ENCODE measurements at regions not wholly inside any gene's neighbourhood (a gene's known extent, or its start where the extent isn't known, plus 50 kb on each side); places are given as distances from the start of the nearest gene placed in this dataset.

DNA sequence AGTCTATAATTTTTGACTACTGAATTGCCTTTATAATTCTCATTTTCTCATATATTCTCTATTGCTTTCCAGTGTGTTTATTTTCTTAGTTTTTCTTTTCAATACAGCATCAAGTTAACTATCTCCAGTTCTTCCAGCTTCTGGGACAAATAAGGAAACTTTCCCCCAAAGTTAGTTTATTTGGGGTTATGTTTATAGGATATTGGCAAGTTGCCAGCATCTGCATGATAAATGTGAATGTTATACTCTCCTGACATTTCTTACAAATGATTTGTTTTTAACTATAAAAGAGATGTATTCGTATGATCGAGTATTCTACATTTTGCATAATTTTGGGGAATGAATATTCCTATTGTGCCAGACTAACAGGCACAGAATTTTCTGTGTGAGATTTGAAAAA lies 140.6 kb upstream of the KCNJ3 start:
- TF ChIP-seq, protein P1, sequence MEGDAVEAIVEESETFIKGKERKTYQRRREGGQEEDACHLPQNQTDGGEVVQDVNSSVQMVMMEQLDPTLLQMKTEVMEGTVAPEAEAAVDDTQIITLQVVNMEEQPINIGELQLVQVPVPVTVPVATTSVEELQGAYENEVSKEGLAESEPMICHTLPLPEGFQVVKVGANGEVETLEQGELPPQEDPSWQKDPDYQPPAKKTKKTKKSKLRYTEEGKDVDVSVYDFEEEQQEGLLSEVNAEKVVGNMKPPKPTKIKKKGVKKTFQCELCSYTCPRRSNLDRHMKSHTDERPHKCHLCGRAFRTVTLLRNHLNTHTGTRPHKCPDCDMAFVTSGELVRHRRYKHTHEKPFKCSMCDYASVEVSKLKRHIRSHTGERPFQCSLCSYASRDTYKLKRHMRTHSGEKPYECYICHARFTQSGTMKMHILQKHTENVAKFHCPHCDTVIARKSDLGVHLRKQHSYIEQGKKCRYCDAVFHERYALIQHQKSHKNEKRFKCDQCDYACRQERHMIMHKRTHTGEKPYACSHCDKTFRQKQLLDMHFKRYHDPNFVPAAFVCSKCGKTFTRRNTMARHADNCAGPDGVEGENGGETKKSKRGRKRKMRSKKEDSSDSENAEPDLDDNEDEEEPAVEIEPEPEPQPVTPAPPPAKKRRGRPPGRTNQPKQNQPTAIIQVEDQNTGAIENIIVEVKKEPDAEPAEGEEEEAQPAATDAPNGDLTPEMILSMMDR (IDR thresholded peaks at IDR 0.05; ENCODE audit: low read depth, low read length, poor library complexity, severe bottlenecking), result no peak
- TF ChIP-seq EZH2phosphoT487 (IDR thresholded peaks at IDR 0.05; ENCODE audit: borderline replicate concordance, low read length), result no peak
- Histone ChIP-seq H3K27ac (ENCODE audit: low read depth, low read length) (no peak overlapping the region), H3K4me3 (ENCODE audit: low read length) (no peak overlapping the region), H3K9me3 (ENCODE audit: control insufficient read depth, insufficient read depth, low read length) (no peaks in the 10 kb centered on the region), H3K4me2 (ENCODE audit: low read length) (no peak overlapping the region), H3K79me2 (ENCODE audit: control insufficient read depth, low read length) (no peaks in the 10 kb centered on the region), H4K20me1 (ENCODE audit: control insufficient read depth, insufficient read depth, low read depth, low read length) (no peaks in the 10 kb centered on the region), H3K4me1 (ENCODE audit: control insufficient read depth, low read length) (no peaks in the 10 kb centered on the region), H3K36me3 (ENCODE audit: control insufficient read depth, low read length) (no peaks in the 10 kb centered on the region), H3K9me2 (replicated peaks; ENCODE audit: control insufficient read depth, low read length) (no peaks in the 10 kb centered on the region), H3K27me3 (ENCODE audit: control insufficient read depth, low read length) (no peaks in the 10 kb centered on the region), H3F3A (ENCODE audit: control insufficient read depth, insufficient read depth) (no peaks in the 10 kb centered on the region)

DNA sequence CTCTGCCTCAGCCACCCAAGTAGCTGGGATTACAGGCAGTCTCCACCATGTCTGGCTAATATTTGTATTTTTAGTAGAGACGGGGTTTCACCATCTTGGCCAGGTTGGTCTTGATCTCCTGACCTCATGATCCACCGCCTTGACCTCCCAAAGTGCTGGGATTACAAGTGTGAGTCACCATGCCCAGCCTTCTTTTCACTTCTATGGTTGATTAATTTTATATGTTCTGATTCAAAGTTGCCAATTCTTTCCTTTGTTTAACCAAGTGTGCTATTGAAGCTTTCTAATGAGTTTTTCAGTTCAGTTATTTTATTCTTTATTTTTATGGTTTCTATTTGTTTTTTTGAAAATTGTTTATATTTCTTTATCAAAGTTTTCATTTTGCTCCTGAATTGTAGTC lies 133.1 kb upstream of the KCNJ3 start:
- no peak overlapping the region for H3K4me3 ChIP-seq (ENCODE audit: low read length)
- H3K4me2 ChIP-seq (ENCODE audit: low read length), result no peak overlapping the region
- no peaks in the 10 kb centered on the region for H3F3A ChIP-seq (ENCODE audit: control insufficient read depth, insufficient read depth)
- H3K9me2 ChIP-seq (replicated peaks; ENCODE audit: control insufficient read depth, low read length), result no peaks in the 10 kb centered on the region
- H3K27me3 ChIP-seq (ENCODE audit: control insufficient read depth, low read length), result no peaks in the 10 kb centered on the region
- no peak overlapping the region for H3K27ac ChIP-seq (ENCODE audit: low read depth, low read length)
- H3K79me2 ChIP-seq (ENCODE audit: control insufficient read depth, low read length), result no peaks in the 10 kb centered on the region
- no peaks in the 10 kb centered on the region for H3K36me3 ChIP-seq (ENCODE audit: control insufficient read depth, low read length)
- no peak for TF ChIP-seq EZH2phosphoT487 (IDR thresholded peaks at IDR 0.05; ENCODE audit: borderline replicate concordance, low read length)
- TF ChIP-seq, protein P1 (IDR thresholded peaks at IDR 0.05; ENCODE audit: low read depth, low read length, poor library complexity, severe bottlenecking), result no peak
- no peaks in the 10 kb centered on the region; the same call in 1 of the 2 replicates for H3K9me3 ChIP-seq (ENCODE audit: control insufficient read depth, insufficient read depth, low read length)
- H4K20me1 ChIP-seq (ENCODE audit: control insufficient read depth, insufficient read depth, low read depth, low read length), result no peaks in the 10 kb centered on the region
- H3K4me1 ChIP-seq (ENCODE audit: control insufficient read depth, low read length), result no peaks in the 10 kb centered on the region

DNA sequence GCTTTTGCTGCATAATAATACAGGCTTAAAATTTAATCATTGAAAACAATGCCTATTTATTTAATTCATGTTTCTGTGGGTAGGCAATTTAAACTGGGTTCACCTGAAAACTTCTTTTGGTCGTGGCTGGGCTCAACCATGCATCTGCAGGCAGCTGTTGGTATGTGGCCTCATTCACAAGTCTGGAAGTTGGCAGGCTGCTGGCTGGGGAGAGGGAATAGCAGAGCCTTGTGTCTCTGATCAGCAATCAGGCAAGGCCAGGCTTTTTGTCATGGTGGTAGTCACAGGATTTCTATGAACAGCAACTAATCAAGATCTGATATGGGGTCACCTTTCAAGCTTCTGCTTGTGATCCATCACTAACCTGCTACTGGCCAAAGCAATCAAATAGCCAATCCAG lies 130.1 kb upstream of the KCNJ3 start:
- TF ChIP-seq, protein P1 (IDR thresholded peaks at IDR 0.05; ENCODE audit: low read depth, low read length, poor library complexity, severe bottlenecking), result no peak
- no peak for TF ChIP-seq EZH2phosphoT487 (IDR thresholded peaks at IDR 0.05; ENCODE audit: borderline replicate concordance, low read length)
- no peaks in the 10 kb centered on the region for H3K79me2 ChIP-seq (ENCODE audit: control insufficient read depth, low read length)
- H4K20me1 ChIP-seq (ENCODE audit: control insufficient read depth, insufficient read depth, low read depth, low read length), result no peaks in the 10 kb centered on the region

More for the DNA sequence above, 130.1 kb upstream of the KCNJ3 start:
- Histone ChIP-seq H3K4me3 (ENCODE audit: low read length) (no peak overlapping the region), H3K27me3 (ENCODE audit: control insufficient read depth, low read length) (no peaks in the 10 kb centered on the region), H3K4me1 (ENCODE audit: control insufficient read depth, low read length) (no peaks in the 10 kb centered on the region), H3K9me3 (ENCODE audit: control insufficient read depth, insufficient read depth, low read length) (no peaks in the 10 kb centered on the region; the same call in 1 of the 2 replicates), H3F3A (ENCODE audit: control insufficient read depth, insufficient read depth) (no peaks in the 10 kb centered on the region), H3K9me2 (replicated peaks; ENCODE audit: control insufficient read depth, low read length) (no peaks in the 10 kb centered on the region), H3K4me2 (ENCODE audit: low read length) (no peak overlapping the region), H3K36me3 (ENCODE audit: control insufficient read depth, low read length) (no peaks in the 10 kb centered on the region), H3K27ac (ENCODE audit: low read depth, low read length) (no peak overlapping the region)
